ENCODE measurements at regions not wholly inside any gene's neighbourhood (a gene's known extent, or its start where the extent isn't known, plus 50 kb on each side); places are given as distances from the start of the nearest gene placed in this dataset.
"Not testable (repeated sequence)": the region's sequence is repeated elsewhere in the genome, so short reads cannot be mapped to it uniquely, and the experiment has no call there.

DNA sequence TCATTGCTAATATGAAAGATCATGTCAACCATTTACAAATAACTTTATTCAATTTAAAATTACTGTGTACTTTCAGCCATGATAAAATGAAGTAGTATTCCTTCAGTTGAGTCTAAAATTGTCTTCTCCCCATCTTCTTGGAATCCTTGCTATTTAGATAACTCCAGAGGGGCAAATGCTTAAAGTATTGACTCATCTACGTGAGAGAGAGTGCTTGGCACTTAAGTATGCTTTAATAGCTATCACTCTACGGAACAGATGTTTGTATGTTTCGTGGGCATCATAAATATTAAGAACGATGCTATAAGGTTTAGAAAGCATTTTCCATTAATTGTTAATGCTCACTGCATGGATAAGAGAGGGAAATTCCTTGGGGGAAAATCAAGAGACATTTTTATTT is 69.3 kb upstream of the MED13 start:
- no peak for DNase-seq (ENCODE audit: low read depth, low spot score)

DNA sequence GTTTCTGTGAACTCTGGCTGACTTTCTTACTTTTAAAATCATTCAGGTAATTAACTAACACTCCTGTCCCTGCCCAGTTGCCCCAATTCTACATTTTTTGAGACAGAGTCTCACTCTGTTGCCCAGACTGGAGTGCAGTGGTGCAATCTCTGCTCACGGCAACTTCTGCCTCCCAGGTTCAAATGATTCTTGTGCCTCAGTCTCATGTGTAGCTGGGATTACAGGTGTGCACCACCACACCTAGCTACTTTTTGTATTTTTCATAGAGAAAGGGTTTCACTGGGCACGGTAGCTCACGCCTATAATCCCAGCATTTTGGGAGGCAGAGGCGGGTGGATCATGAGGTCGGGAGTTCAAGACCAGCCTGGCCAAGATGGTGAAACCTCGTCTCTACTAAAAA is 66.2 kb upstream of the MED13 start:
- H3K27me3 ChIP-seq (ENCODE audit: insufficient read depth, insufficient read length); H3K9ac ChIP-seq (ENCODE audit: insufficient read length, low read depth): not testable (repeated sequence)

More for the DNA sequence above, 69.3 kb upstream of the MED13 start:
- H3K27me3 ChIP-seq (ENCODE audit: insufficient read depth, insufficient read length): no peaks in the 10 kb centered on the region
- TF ChIP-seq SUZ12 (IDR thresholded peaks at IDR 0.05; ENCODE audit: extremely low read depth, insufficient read depth, insufficient read length): no peak
- no peak for TF ChIP-seq YY1 (IDR thresholded peaks at IDR 0.05; ENCODE audit: insufficient read depth, insufficient read length)
- TF ChIP-seq ZNF274 (IDR thresholded peaks at IDR 0.05; ENCODE audit: low read depth, low read length): no peak
- H3K9me3 ChIP-seq (ENCODE audit: insufficient read depth, low read length): no peaks in the 10 kb centered on the region
- H3K36me3 ChIP-seq (ENCODE audit: insufficient read depth, insufficient read length, low read length): no peaks in the 10 kb centered on the region
- no peaks in the 10 kb centered on the region for H3K4me1 ChIP-seq (ENCODE audit: insufficient read depth, insufficient read length)
- no peak overlapping the region for H3K9ac ChIP-seq (ENCODE audit: insufficient read length, low read depth)
- H3K4me3 ChIP-seq (ENCODE audit: insufficient read length, low read depth): no peak overlapping the region

GRCh38 chr17:62130739-62131138 is 65.7 kb upstream of the MED13 start:
- H3K27me3 ChIP-seq (ENCODE audit: insufficient read depth, insufficient read length): no peaks in the 10 kb centered on the region
- no peak for TF ChIP-seq SUZ12 (IDR thresholded peaks at IDR 0.05; ENCODE audit: extremely low read depth, insufficient read depth, insufficient read length)
- no peak for TF ChIP-seq ZNF274 (IDR thresholded peaks at IDR 0.05; ENCODE audit: low read depth, low read length)
- no peak for TF ChIP-seq YY1 (IDR thresholded peaks at IDR 0.05; ENCODE audit: insufficient read depth, insufficient read length)
- no peak for DNase-seq (ENCODE audit: low read depth, low spot score)
- no peaks in the 10 kb centered on the region for H3K36me3 ChIP-seq (ENCODE audit: insufficient read depth, insufficient read length, low read length)
- no peak overlapping the region for H3K9ac ChIP-seq (ENCODE audit: insufficient read length, low read depth)
- no peaks in the 10 kb centered on the region for H3K9me3 ChIP-seq (ENCODE audit: insufficient read depth, low read length)
- no peak overlapping the region for H3K4me3 ChIP-seq (ENCODE audit: insufficient read length, low read depth)
- no peaks in the 10 kb centered on the region for H3K4me1 ChIP-seq (ENCODE audit: insufficient read depth, insufficient read length)

More for the DNA sequence above, 66.2 kb upstream of the MED13 start:
- H3K36me3 ChIP-seq (ENCODE audit: insufficient read depth, insufficient read length, low read length); H3K9me3 ChIP-seq (ENCODE audit: insufficient read depth, low read length); H3K4me3 ChIP-seq (ENCODE audit: insufficient read length, low read depth); DNase-seq (ENCODE audit: low read depth, low spot score); H3K4me1 ChIP-seq (ENCODE audit: insufficient read depth, insufficient read length): not testable (repeated sequence)

GRCh38 chr17:62126292-62126691 is 61.2 kb upstream of the MED13 start:
- no peaks in the 10 kb centered on the region for H3K9me3 ChIP-seq (ENCODE audit: insufficient read depth, low read length)
- no peaks in the 10 kb centered on the region for H3K4me1 ChIP-seq (ENCODE audit: insufficient read depth, insufficient read length)
- no peaks in the 10 kb centered on the region for H3K36me3 ChIP-seq (ENCODE audit: insufficient read depth, insufficient read length, low read length)
- H3K9ac ChIP-seq (ENCODE audit: insufficient read length, low read depth): no peak overlapping the region
- no peak overlapping the region for H3K4me3 ChIP-seq (ENCODE audit: insufficient read length, low read depth)
- H3K27me3 ChIP-seq (ENCODE audit: insufficient read depth, insufficient read length): no peaks in the 10 kb centered on the region
- TF ChIP-seq SUZ12 (IDR thresholded peaks at IDR 0.05; ENCODE audit: extremely low read depth, insufficient read depth, insufficient read length) (no peak), YY1 (IDR thresholded peaks at IDR 0.05; ENCODE audit: insufficient read depth, insufficient read length) (no peak), ZNF274 (IDR thresholded peaks at IDR 0.05; ENCODE audit: low read depth, low read length) (no peak)
- DNase-seq (ENCODE audit: low read depth, low spot score): no peak

DNA sequence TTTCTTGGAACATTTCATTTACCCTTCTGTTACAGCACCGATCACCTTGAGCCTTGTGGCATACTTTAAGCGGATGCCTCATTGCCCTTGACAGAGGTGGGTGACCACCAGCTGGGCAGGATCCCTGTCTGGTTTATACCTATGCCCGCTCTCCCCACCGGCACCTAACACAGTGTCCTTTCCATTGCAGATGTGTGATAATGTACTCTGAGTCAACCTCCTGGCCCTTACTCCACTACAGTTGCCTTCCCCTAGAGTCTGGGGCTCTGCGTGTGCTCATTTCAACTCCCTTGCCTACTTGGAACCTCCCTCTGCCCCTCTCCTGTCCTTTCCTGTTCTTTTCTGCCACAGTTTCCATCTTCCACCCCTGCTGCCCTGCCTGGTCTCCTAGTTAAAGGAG is 60.2 kb upstream of the MED13 start:
- TF ChIP-seq YY1 (IDR thresholded peaks at IDR 0.05; ENCODE audit: insufficient read depth, insufficient read length): no peak
- TF ChIP-seq ZNF274 (IDR thresholded peaks at IDR 0.05; ENCODE audit: low read depth, low read length): no peak
- no peak for TF ChIP-seq SUZ12 (IDR thresholded peaks at IDR 0.05; ENCODE audit: extremely low read depth, insufficient read depth, insufficient read length)
- no peak overlapping the region for H3K9ac ChIP-seq (ENCODE audit: insufficient read length, low read depth)

DNA sequence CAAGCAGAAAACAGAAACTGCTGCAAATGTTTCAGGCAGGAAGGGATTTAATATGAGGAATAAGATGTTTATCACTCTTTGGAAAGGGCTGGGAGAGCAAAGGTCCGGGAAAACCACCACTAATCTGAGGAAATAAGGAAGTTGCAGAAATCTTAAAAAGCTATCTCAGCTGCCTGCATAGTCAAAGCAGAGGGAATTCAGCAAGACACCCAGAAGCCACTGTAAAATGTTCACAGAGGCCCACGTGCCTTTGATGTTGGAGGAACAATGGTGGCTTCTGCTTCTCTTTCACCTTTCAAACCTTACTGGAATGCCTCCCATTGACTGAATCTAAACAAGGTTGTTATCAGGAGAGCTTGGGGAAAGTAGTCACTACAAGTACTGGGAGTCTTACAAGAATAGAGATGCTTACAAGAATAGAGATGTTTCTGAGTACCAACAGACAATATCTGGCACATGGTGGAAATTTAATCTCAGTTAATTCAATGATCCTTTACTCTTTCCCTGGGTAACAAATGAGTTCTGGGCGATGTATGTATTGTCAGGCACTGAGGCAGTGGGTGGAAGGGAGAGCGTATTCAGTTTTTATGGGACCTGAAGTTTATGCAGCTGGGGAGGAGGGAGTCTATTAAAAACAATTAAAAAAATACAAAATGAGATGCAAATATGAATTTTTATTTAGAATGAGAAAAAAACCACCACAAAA is 56.1 kb upstream of the MED13 start:
- Histone ChIP-seq H3K4me1 (ENCODE audit: insufficient read depth, insufficient read length) (peaks cover 3% of the 10 kb centered on the region), H3K36me3 (ENCODE audit: insufficient read depth, insufficient read length, low read length) (no peaks in the 10 kb centered on the region), H3K27me3 (ENCODE audit: insufficient read depth, insufficient read length) (no peaks in the 10 kb centered on the region), H3K9ac (ENCODE audit: insufficient read length, low read depth) (no peak overlapping the region), H3K9me3 (ENCODE audit: insufficient read depth, low read length) (no peaks in the 10 kb centered on the region), H3K4me3 (ENCODE audit: insufficient read length, low read depth) (no peak overlapping the region)
- no peak for TF ChIP-seq ZNF274 (IDR thresholded peaks at IDR 0.05; ENCODE audit: low read depth, low read length)
- no peak for TF ChIP-seq SUZ12 (IDR thresholded peaks at IDR 0.05; ENCODE audit: extremely low read depth, insufficient read depth, insufficient read length)
- TF ChIP-seq YY1 (IDR thresholded peaks at IDR 0.05; ENCODE audit: insufficient read depth, insufficient read length): no peak
- peak; percentile 22 for DNase-seq (ENCODE audit: low read depth, low spot score)

More for the DNA sequence above, 60.2 kb upstream of the MED13 start:
- H3K36me3 ChIP-seq (ENCODE audit: insufficient read depth, insufficient read length, low read length): no peaks in the 10 kb centered on the region
- no peak for DNase-seq (ENCODE audit: low read depth, low spot score)
- H3K4me3 ChIP-seq (ENCODE audit: insufficient read length, low read depth): no peak overlapping the region
- H3K9me3 ChIP-seq (ENCODE audit: insufficient read depth, low read length): no peaks in the 10 kb centered on the region
- no peaks in the 10 kb centered on the region for H3K27me3 ChIP-seq (ENCODE audit: insufficient read depth, insufficient read length)
- H3K4me1 ChIP-seq (ENCODE audit: insufficient read depth, insufficient read length): peaks cover 3% of the 10 kb centered on the region

DNA sequence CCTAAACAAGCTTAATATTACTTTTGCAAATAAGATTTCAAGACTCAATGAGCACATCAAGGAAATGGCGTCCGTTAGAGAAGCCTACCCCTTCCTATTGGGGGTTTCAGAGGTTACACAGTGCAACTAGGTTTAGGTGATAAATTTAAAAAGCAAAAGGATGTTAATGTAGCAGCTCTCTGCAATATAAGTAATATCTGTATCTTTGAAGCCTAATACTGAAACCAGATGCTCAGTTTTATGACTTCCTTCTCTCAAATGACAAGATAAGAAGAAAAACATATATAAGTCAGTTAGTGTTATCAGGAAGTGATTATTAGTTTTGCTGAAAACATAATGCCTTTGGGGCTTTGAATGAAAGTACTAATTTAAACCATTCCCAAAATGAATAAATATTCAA is 54.3 kb upstream of the MED13 start:
- no peaks in the 10 kb centered on the region for H3K27me3 ChIP-seq (ENCODE audit: insufficient read depth, insufficient read length)
- H3K4me3 ChIP-seq (ENCODE audit: insufficient read length, low read depth): no peak overlapping the region
- DNase-seq (ENCODE audit: low read depth, low spot score): no peak
- H3K4me1 ChIP-seq (ENCODE audit: insufficient read depth, insufficient read length): peaks cover 3% of the 10 kb centered on the region
- no peaks in the 10 kb centered on the region for H3K36me3 ChIP-seq (ENCODE audit: insufficient read depth, insufficient read length, low read length)
- H3K9ac ChIP-seq (ENCODE audit: insufficient read length, low read depth): no peak overlapping the region
- TF ChIP-seq ZNF274 (IDR thresholded peaks at IDR 0.05; ENCODE audit: low read depth, low read length) (no peak), SUZ12 (IDR thresholded peaks at IDR 0.05; ENCODE audit: extremely low read depth, insufficient read depth, insufficient read length) (no peak)
- no peaks in the 10 kb centered on the region for H3K9me3 ChIP-seq (ENCODE audit: insufficient read depth, low read length)
